ENCODE measurements at regions not wholly inside any gene's neighbourhood (a gene's known extent, or its start where the extent isn't known, plus 50 kb on each side); places are given as distances from the start of the nearest gene placed in this dataset.
"Not testable (repeated sequence)": the region's sequence is repeated elsewhere in the genome, so short reads cannot be mapped to it uniquely, and the experiment has no call there.

DNA sequence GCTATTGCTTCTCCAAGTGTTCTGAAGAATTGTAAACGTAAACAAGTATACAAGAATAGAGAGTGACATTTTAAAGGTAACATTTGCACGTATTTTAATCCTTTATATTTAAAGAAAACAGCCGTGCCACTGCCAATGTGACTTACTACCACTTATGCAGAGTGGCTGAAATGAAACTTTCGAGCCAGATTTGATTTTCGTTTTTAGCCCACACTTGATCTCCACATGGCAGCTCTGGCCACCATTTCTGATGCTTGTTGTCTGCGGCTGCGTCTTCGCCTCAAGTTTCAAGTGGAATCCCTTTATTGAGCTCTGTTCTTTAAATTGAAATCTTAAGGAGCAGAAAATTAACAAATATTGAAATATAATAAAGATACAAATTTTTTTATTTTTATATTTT lies 70.0 kb downstream of the ELAPOR2 start:
- no peaks in the 10 kb centered on the region for H3K27me3 ChIP-seq

DNA sequence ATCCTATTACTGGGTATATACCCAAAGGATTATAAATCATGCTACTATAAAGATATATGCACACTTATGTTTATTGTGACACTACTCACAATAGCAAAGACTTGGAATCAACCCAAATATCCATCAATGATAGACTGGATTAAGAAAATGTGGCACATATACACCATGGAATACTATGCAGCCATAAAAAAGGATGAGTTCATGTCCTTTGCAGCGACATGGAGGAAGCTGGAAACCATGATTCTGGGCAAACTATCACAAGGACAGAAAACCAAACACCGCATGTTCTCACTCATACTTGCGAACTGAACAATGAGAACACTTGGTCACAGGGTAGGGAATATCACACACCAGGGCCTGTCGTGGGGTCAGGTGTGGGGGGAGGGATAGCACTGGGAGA lies 71.6 kb downstream of the ELAPOR2 start:
- Histone ChIP-seq H3K9me3 (ENCODE audit: low read depth) (peaks cover 13% of the 10 kb centered on the region), H4K20me1 (ENCODE audit: insufficient read depth, poor library complexity, severe bottlenecking) (peaks cover 16% of the 10 kb centered on the region), H3K79me2 (peaks cover 88% of the 10 kb centered on the region)
- 98% methylated on average over 4 of the region's 4 CpGs for WGBS (ENCODE audit: low lambda C conversion rate, missing lambda C conversion rate)
- DNase-seq (ENCODE audit: low spot score); H3K4me2 ChIP-seq; H3K9me2 ChIP-seq (replicated peaks; ENCODE audit: insufficient read depth); H3K4me3 ChIP-seq; H3K27me3 ChIP-seq; H3K27ac ChIP-seq; H3K4me1 ChIP-seq (ENCODE audit: insufficient read depth); H2AFZ ChIP-seq; H3K36me3 ChIP-seq (replicated peaks; ENCODE audit: insufficient read depth, low read depth): not testable (repeated sequence)

More for the DNA sequence above, 70.0 kb downstream of the ELAPOR2 start:
- no peak overlapping the region for H3K4me3 ChIP-seq
- H4K20me1 ChIP-seq (ENCODE audit: insufficient read depth, poor library complexity, severe bottlenecking): peaks cover 23% of the 10 kb centered on the region
- peaks cover 6% of the 10 kb centered on the region for H3K4me1 ChIP-seq (ENCODE audit: insufficient read depth)
- H3K4me2 ChIP-seq: no peak overlapping the region
- peaks cover 88% of the 10 kb centered on the region for H3K79me2 ChIP-seq
- 96% methylated on average over 8 of the region's 8 CpGs for WGBS (ENCODE audit: low lambda C conversion rate, missing lambda C conversion rate)
- no peaks in the 10 kb centered on the region for H3K36me3 ChIP-seq (replicated peaks; ENCODE audit: insufficient read depth, low read depth)
- H2AFZ ChIP-seq: no peak overlapping the region
- H3K9me3 ChIP-seq (ENCODE audit: low read depth): peaks cover 7% of the 10 kb centered on the region
- no peaks in the 10 kb centered on the region for H3K9me2 ChIP-seq (replicated peaks; ENCODE audit: insufficient read depth)
- DNase-seq (ENCODE audit: low spot score): no peak
- no peak overlapping the region for H3K27ac ChIP-seq
- no peak for TF ChIP-seq EZH2 (IDR thresholded peaks at IDR 0.05; ENCODE audit: borderline replicate concordance)
- TF ChIP-seq, protein P1, sequence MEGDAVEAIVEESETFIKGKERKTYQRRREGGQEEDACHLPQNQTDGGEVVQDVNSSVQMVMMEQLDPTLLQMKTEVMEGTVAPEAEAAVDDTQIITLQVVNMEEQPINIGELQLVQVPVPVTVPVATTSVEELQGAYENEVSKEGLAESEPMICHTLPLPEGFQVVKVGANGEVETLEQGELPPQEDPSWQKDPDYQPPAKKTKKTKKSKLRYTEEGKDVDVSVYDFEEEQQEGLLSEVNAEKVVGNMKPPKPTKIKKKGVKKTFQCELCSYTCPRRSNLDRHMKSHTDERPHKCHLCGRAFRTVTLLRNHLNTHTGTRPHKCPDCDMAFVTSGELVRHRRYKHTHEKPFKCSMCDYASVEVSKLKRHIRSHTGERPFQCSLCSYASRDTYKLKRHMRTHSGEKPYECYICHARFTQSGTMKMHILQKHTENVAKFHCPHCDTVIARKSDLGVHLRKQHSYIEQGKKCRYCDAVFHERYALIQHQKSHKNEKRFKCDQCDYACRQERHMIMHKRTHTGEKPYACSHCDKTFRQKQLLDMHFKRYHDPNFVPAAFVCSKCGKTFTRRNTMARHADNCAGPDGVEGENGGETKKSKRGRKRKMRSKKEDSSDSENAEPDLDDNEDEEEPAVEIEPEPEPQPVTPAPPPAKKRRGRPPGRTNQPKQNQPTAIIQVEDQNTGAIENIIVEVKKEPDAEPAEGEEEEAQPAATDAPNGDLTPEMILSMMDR (IDR thresholded peaks at IDR 0.05; ENCODE audit: poor library complexity): no peak

DNA sequence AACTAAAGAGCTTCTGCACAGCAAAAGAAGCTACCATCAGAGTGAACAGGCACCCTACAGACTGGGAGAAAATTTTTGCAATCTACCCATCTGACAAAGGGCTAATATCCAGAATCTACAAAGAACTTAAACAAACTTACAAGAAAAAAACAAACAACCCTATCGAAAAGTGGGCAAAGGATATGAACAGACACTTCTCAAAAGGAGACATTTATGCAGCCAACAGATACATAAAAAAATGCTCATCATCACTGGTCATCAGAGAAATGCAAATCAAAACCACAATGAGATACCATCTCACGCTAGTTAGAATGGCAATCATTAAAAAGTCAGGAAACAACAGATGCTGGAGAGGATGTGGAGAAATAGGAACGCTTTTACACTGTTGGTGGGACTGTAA lies 72.1 kb downstream of the ELAPOR2 start:
- not testable (repeated sequence) for H3K36me3 ChIP-seq (replicated peaks; ENCODE audit: insufficient read depth, low read depth); H3K4me1 ChIP-seq (ENCODE audit: insufficient read depth); H3K4me3 ChIP-seq; H3K9me2 ChIP-seq (replicated peaks; ENCODE audit: insufficient read depth); H3K27me3 ChIP-seq; H3K4me2 ChIP-seq; DNase-seq (ENCODE audit: low spot score); H3K27ac ChIP-seq; H2AFZ ChIP-seq
- 91% methylated on average over 3 of the region's 3 CpGs for WGBS (ENCODE audit: low lambda C conversion rate, missing lambda C conversion rate)
- Histone ChIP-seq H4K20me1 (ENCODE audit: insufficient read depth, poor library complexity, severe bottlenecking) (peaks cover 14% of the 10 kb centered on the region), H3K9me3 (ENCODE audit: low read depth) (peaks cover 13% of the 10 kb centered on the region), H3K79me2 (peaks cover 86% of the 10 kb centered on the region)

DNA sequence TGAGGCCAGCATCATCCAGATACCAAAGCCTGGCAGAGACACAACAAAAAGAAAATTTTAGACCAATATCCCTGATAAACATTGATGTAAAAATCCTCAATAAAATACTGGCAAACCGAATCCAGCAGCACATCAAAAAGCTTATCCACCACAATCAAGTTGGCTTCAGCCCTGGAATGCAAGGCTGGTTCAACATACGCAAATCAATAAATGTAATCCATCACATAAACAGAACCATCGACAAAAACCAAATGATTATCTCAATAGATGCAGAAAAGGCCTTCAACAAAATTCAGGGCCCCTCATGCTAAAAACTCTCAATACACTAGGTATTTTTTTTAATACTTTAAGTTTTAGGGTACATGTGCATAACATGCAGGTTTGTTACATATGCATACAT lies 74.1 kb downstream of the ELAPOR2 start:
- not testable (repeated sequence) for H4K20me1 ChIP-seq (ENCODE audit: insufficient read depth, poor library complexity, severe bottlenecking); H3K27me3 ChIP-seq; H3K4me1 ChIP-seq (ENCODE audit: insufficient read depth); H2AFZ ChIP-seq; H3K27ac ChIP-seq; H3K9me2 ChIP-seq (replicated peaks; ENCODE audit: insufficient read depth); H3K36me3 ChIP-seq (replicated peaks; ENCODE audit: insufficient read depth, low read depth); DNase-seq (ENCODE audit: low spot score); H3K4me2 ChIP-seq; H3K4me3 ChIP-seq
- peaks cover 13% of the 10 kb centered on the region for H3K9me3 ChIP-seq (ENCODE audit: low read depth)
- H3K79me2 ChIP-seq: peaks cover 86% of the 10 kb centered on the region
- WGBS (ENCODE audit: low lambda C conversion rate, missing lambda C conversion rate): 97% methylated on average over 3 of the region's 3 CpGs

DNA sequence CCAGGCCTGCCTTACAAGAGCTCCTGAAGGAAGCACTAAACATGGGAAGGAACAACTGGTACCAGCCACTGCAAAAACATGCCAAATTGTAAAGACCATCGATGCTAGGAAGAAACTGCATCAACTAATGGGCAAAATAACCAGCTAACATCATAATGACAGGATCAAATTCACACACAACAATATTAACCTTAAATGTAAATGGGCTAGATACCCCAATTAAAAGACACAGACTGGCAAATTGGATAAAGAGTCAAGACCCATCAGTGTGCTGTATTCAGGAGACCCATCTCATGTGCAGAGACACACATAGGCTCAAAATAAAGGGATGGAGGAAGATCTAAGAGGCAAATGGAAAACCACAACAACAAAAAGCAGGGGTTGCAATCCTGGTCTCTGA lies 75.8 kb downstream of the ELAPOR2 start:
- not testable (repeated sequence) for H3K4me3 ChIP-seq; H3K36me3 ChIP-seq (replicated peaks; ENCODE audit: insufficient read depth, low read depth); H3K4me1 ChIP-seq (ENCODE audit: insufficient read depth); H3K27me3 ChIP-seq; H3K4me2 ChIP-seq; DNase-seq (ENCODE audit: low spot score); H3K27ac ChIP-seq; H2AFZ ChIP-seq; H4K20me1 ChIP-seq (ENCODE audit: insufficient read depth, poor library complexity, severe bottlenecking); H3K9me2 ChIP-seq (replicated peaks; ENCODE audit: insufficient read depth)
- Histone ChIP-seq H3K79me2 (peaks cover 84% of the 10 kb centered on the region), H3K9me3 (ENCODE audit: low read depth) (peaks cover 13% of the 10 kb centered on the region)
- 100% methylated on average over 1 of the region's 1 CpG for WGBS (ENCODE audit: low lambda C conversion rate, missing lambda C conversion rate)

DNA sequence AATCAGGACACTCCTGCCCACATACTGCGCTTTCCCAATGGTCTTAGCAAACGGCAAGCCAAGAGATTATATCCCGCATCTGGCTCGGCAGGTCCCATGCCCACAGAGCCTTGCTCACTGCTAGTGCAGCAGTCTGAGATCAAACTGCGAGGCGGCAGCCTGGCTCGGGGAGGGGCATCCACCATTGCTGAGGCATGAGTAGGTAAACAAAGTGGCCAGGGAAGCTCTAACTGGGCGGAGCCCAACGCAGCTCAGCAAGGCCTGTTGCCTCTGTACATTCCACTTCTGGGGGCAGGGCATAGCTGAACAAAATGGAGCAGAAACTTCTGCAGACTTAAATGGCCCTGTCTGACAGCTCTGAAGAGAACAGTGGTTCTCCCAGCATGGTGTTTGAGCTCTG lies 77.5 kb downstream of the ELAPOR2 start:
- peak; percentile 11 for DNase-seq (ENCODE audit: low spot score)
- H2AFZ ChIP-seq; H3K36me3 ChIP-seq (replicated peaks; ENCODE audit: insufficient read depth, low read depth); H3K4me1 ChIP-seq (ENCODE audit: insufficient read depth); H3K27ac ChIP-seq; H3K27me3 ChIP-seq; H3K4me3 ChIP-seq; H3K4me2 ChIP-seq; H3K9me2 ChIP-seq (replicated peaks; ENCODE audit: insufficient read depth): not testable (repeated sequence)
- 91% methylated on average over 9 of the region's 9 CpGs for WGBS (ENCODE audit: low lambda C conversion rate, missing lambda C conversion rate)
- H4K20me1 ChIP-seq (ENCODE audit: insufficient read depth, poor library complexity, severe bottlenecking): peaks cover 17% of the 10 kb centered on the region
- H3K79me2 ChIP-seq: peaks cover 84% of the 10 kb centered on the region
- peaks cover 13% of the 10 kb centered on the region for H3K9me3 ChIP-seq (ENCODE audit: low read depth)
